OCI-LY7 (cell line): ENCODE measurements at regions not wholly inside any gene's neighbourhood (a gene's known extent, or its start where the extent isn't known, plus 50 kb on each side); places are given as distances from the start of the nearest gene placed in this dataset.

Experiments used
- BruUV-seq: library from RNA; stranded (reverse); fragments of 400-500 nt; replicated peaks from 2 replicates; lab custom pipeline; 2021; lab: Mats Ljungman, UMichigan
- CTCF ChIA-PET: fragments of 300-600 bp; sonication (Branson Sonifier 250); formaldehyde crosslinking; loops from one replicate; lab custom pipeline; 2022; ENCODE audit warnings: antibody characterized with exemption; ENCODE audit not compliant: unreplicated experiment; lab: Charles Lee
- POLR2A ChIA-PET: fragments of 300-600 bp; sonication (Branson Sonifier 250); formaldehyde crosslinking; loops from one replicate; lab custom pipeline; 2022; ENCODE audit warnings: antibody characterized with exemption; lab: Charles Lee
- DNase-seq: peaks from one replicate; pipeline ENCODE4 v3.0.0-alpha.2; 2015; ENCODE audit warnings: low spot score
- H2AFZ ChIP-seq: fragments of 200-600 bp; sonication (generic), shearing (Covaris generic); 2 replicates; pipeline ENCODE4 v1.6.1; 2014; ENCODE audit warnings: mild to moderate bottlenecking, antibody characterized with exemption, low read length, moderate library complexity
- H3K27ac ChIP-seq: fragments of 200-600 bp; sonication (generic); 2 replicates; pipeline ENCODE4 v1.5.1; 2014; ENCODE audit warnings: mixed run types, low read depth, mild to moderate bottlenecking, moderate library complexity, low read length, inconsistent platforms; ENCODE audit not compliant: poor library complexity, severe bottlenecking
- H3K36me3 ChIP-seq: fragments of 200-600 bp; sonication (generic); 2 replicates; pipeline ENCODE4 v1.6.1; 2014; ENCODE audit warnings: mild to moderate bottlenecking, antibody characterized with exemption, low read length, moderate library complexity, mixed read lengths; ENCODE audit not compliant: insufficient read depth
- H3K4me1 ChIP-seq: fragments of 200-600 bp; sonication (generic); 2 replicates; pipeline ENCODE4 v1.5.1; 2014; ENCODE audit warnings: mild to moderate bottlenecking, low read length; ENCODE audit not compliant: insufficient read depth, poor library complexity, severe bottlenecking
- H3K4me2 ChIP-seq: fragments of 200-600 bp; sonication (generic); 2 replicates; pipeline ENCODE4 v1.6.1; 2014; ENCODE audit warnings: mild to moderate bottlenecking, low read length
- H3K4me3 ChIP-seq: fragments of 200-600 bp; sonication (generic); 2 replicates; pipeline ENCODE4 v1.5.1; 2014; ENCODE audit warnings: mild to moderate bottlenecking, low read depth, low read length; ENCODE audit not compliant: poor library complexity, severe bottlenecking
- H3K79me2 ChIP-seq: fragments of 200-600 bp; sonication (generic); 2 replicates; pipeline ENCODE4 v1.6.1; 2016; ENCODE audit warnings: low read depth, mild to moderate bottlenecking, low read length, moderate library complexity, mixed read lengths; ENCODE audit not compliant: insufficient read depth
- H3K9me2 ChIP-seq: fragments of 200-600 bp; sonication (generic); 2 replicates; pipeline ENCODE4 v1.6.1; 2016; ENCODE audit warnings: mild to moderate bottlenecking, low read length, mixed read lengths; ENCODE audit not compliant: insufficient read depth
- H3K9me3 ChIP-seq: fragments of 200-600 bp; sonication (generic); 2 replicates; pipeline ENCODE4 v1.6.1; 2014; ENCODE audit warnings: mild to moderate bottlenecking, mixed run types, low read length, mixed read lengths
- H4K20me1 ChIP-seq: fragments of 200-600 bp; sonication (generic); 2 replicates; pipeline ENCODE4 v1.6.1; 2014; ENCODE audit warnings: mild to moderate bottlenecking, antibody characterized with exemption, low read length, moderate library complexity, mixed read lengths; ENCODE audit not compliant: insufficient read depth
- EZH2phosphoT487 ChIP-seq: fragments of 200-600 bp; sonication (generic); IDR thresholded peaks from 2 replicates; pipeline ENCODE4 v1.6.1; 2018; ENCODE audit warnings: low read depth, borderline replicate concordance, mild to moderate bottlenecking, mixed run types, antibody characterized with exemption, low read length, moderate library complexity, mixed read lengths
- intact Hi-C: fragments of 100-400 bp; cut with micrococcal nuclease; formaldehyde crosslinking; loops from one replicate; pipeline ENCODE4 v1.10.0; 2022; ENCODE audit not compliant: unreplicated experiment
- TF ChIP-seq, protein P1 (sequence below): fragments of 200-600 bp; sonication (generic); conservative IDR thresholded peaks from 2 replicates; pipeline ENCODE4 v1.5.1; 2014; ENCODE audit warnings: mild to moderate bottlenecking, antibody characterized with exemption, low read length, moderate library complexity, mixed read lengths

DNA sequence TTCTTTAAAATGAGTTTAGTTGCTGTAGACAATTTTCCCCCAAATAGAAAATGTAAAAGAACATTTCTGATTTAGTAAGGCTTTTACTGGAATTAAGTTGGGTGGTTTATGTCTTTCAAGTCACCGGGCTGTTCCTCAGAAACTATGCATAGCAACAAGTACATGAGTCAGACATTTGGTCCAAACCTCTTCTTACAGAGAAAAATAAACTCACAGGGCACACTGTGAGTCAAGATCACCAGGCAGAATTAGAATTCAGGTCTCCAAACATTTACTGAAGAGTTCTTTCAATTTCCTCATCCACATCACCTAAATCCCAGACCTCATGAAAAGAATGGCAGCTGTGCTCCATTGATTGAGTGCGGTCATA, 476.1 kb upstream of the SOX5 start:
- CTCF ChIA-PET = no interaction called here
- H3K36me3 ChIP-seq = no peaks in the 10 kb centered on the region
- TF ChIP-seq EZH2phosphoT487 = no peak
- TF ChIP-seq, protein P1, sequence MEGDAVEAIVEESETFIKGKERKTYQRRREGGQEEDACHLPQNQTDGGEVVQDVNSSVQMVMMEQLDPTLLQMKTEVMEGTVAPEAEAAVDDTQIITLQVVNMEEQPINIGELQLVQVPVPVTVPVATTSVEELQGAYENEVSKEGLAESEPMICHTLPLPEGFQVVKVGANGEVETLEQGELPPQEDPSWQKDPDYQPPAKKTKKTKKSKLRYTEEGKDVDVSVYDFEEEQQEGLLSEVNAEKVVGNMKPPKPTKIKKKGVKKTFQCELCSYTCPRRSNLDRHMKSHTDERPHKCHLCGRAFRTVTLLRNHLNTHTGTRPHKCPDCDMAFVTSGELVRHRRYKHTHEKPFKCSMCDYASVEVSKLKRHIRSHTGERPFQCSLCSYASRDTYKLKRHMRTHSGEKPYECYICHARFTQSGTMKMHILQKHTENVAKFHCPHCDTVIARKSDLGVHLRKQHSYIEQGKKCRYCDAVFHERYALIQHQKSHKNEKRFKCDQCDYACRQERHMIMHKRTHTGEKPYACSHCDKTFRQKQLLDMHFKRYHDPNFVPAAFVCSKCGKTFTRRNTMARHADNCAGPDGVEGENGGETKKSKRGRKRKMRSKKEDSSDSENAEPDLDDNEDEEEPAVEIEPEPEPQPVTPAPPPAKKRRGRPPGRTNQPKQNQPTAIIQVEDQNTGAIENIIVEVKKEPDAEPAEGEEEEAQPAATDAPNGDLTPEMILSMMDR = no peak
- no peaks in the 10 kb centered on the region for H4K20me1 ChIP-seq
- POLR2A ChIA-PET = no interaction called here
- no TSS peak for BruUV-seq
- H3K9me3 ChIP-seq = no peaks in the 10 kb centered on the region
- no peak overlapping the region for H3K4me3 ChIP-seq
- H3K4me2 ChIP-seq = no peak overlapping the region
- no peaks in the 10 kb centered on the region for H3K9me2 ChIP-seq
- intact Hi-C loops = no loop called here
- H3K4me1 ChIP-seq = no peaks in the 10 kb centered on the region
- H2AFZ ChIP-seq = no peak overlapping the region
- no peaks in the 10 kb centered on the region for H3K79me2 ChIP-seq
- DNase-seq = no peak
- H3K27ac ChIP-seq = no peak overlapping the region

DNA sequence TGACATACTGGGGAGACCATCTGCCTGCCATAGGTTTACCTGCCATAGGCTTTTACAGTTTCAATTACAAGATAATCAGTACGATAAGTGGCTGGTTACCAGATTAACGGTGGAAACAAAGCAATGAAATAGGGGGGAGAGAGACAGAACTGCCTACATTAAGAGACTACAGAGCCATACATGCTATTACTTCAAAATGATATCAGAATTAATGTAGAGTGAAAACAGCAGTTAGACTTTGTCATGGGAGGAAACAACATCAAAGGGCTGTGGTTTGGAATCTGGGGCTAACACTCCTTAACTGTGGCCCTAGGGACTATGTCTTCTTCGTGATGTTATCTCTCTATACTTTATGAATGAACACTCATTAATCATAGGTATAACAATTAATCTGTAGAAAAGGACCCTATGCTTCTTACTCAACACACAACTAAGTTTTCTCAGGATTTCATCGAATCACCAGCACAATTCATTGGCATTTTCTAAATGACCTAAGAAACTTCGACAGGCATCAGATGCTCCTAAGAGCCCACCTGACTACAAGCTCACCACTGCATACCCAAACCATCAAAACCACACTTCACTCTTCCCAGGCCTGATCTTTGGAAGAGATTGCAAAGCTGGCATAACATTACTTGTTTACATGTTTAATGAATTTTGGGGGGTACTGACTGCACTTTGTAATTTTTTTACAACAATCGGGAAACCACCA, 475.6 kb upstream of the SOX5 start:
- H3K79me2 ChIP-seq = no peaks in the 10 kb centered on the region
- no peak overlapping the region for H3K4me3 ChIP-seq
- H3K4me1 ChIP-seq = no peaks in the 10 kb centered on the region
- no peak for TF ChIP-seq EZH2phosphoT487
- TF ChIP-seq, protein P1 = no peak
- no TSS peak for BruUV-seq
- no peaks in the 10 kb centered on the region for H3K9me2 ChIP-seq
- POLR2A ChIA-PET = no interaction called here
- intact Hi-C loops = no loop called here
- no peaks in the 10 kb centered on the region for H4K20me1 ChIP-seq
- no peaks in the 10 kb centered on the region for H3K9me3 ChIP-seq
- no peak overlapping the region for H2AFZ ChIP-seq
- no peak overlapping the region for H3K4me2 ChIP-seq
- H3K36me3 ChIP-seq = no peaks in the 10 kb centered on the region
- H3K27ac ChIP-seq = no peak overlapping the region
- DNase-seq = no peak
- CTCF ChIA-PET = no interaction called here

DNA sequence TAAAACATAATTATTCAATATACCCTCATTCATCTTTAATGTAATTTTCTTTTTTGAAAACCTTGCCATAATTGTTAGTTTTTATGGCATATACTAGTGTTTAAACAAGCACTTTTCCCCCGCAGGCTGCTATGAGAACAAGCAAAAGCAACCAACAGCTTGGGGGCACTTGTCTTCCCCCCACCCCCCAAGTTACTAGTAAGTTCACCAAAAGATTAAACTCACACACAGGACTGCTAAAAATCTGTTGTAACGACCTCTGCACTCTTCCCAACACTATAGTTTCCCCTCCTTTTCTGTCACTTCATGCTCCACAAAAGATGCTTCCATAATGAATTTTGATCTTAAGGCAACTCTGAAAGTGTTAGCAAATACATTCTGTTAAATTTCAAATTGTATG, 474.9 kb upstream of the SOX5 start:
- DNase-seq = no peak

More for the DNA sequence above, 474.9 kb upstream of the SOX5 start:
- Histone ChIP-seq H3K36me3 (no peaks in the 10 kb centered on the region), H3K9me2 (no peaks in the 10 kb centered on the region), H2AFZ (no peak overlapping the region), H3K4me3 (no peak overlapping the region), H3K27ac (no peak overlapping the region), H3K4me1 (no peaks in the 10 kb centered on the region), H4K20me1 (no peaks in the 10 kb centered on the region), H3K4me2 (no peak overlapping the region), H3K9me3 (no peaks in the 10 kb centered on the region), H3K79me2 (no peaks in the 10 kb centered on the region)
- intact Hi-C loops = no loop called here
- CTCF ChIA-PET = no interaction called here
- BruUV-seq = no TSS peak
- no peak for TF ChIP-seq EZH2phosphoT487
- TF ChIP-seq, protein P1 = no peak
- POLR2A ChIA-PET = no interaction called here
